Sigmoid colon (tissue), 4 donors: ENCODE measurements at regions not wholly inside any gene's neighbourhood (a gene's known extent, or its start where the extent isn't known, plus 50 kb on each side); places are given as distances from the start of the nearest gene placed in this dataset.

Experiments
- POLR2AphosphoS5 ChIP-seq, 4 donors: sonication (generic); formaldehyde crosslinking; IDR thresholded peaks; one replicate each; pipeline ENCODE4 v1.6.1; 2017; ENCODE audit warnings: antibody characterized with exemption in 4 of 4
- TF ChIP-seq, protein P1 (sequence below), 4 experiments: fragments of 450-650 bp in 3 of 4; fragments of 200-600 bp in 1 of 4; IDR thresholded peaks; one replicate each; pipeline ENCODE4 v1.5.1; 2016 to 2019; ENCODE audit warnings: antibody characterized with exemption in 4 of 4, mild to moderate bottlenecking in 3 of 4, moderate library complexity in 2 of 4

DNA sequence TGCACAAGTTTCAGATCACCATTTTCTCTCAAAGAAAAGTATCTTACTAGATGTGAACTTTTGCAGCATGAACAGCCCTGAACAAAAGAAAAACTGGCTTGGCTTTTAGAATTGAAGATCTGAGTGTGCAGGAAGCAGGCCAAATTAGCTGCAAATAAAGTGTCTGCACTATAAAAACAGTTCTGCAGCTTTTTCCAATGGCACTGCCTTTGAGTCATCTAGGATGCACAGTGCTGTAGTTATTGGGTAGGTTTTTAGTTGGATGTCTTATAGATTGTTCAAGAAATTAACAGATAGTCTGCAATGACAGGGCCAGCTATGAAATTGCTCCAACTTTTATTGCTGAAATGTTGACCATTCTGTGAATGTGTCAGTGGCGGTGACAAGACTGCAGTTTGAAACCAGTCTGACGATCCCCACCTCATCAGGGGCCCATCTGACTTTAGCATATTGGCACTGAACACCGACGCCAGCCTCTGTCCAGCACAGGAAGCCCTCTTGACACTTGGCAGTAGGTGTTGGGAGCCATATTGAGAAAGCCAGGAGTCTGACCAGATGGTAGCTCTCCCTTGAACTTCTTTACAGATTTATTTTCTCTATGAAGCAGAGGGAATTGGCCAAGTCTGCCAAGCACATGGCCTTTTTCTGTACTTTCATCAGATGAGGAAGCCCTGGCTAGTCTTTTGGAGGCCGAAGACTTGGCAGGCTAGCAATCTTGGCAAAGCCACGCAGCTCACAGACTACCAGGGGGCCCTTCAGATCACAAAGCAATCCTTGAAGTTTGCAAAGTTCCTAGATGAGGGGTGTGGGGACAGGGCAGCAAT lies 490.6 kb downstream of the NEBL start:
- TF ChIP-seq, protein P1, sequence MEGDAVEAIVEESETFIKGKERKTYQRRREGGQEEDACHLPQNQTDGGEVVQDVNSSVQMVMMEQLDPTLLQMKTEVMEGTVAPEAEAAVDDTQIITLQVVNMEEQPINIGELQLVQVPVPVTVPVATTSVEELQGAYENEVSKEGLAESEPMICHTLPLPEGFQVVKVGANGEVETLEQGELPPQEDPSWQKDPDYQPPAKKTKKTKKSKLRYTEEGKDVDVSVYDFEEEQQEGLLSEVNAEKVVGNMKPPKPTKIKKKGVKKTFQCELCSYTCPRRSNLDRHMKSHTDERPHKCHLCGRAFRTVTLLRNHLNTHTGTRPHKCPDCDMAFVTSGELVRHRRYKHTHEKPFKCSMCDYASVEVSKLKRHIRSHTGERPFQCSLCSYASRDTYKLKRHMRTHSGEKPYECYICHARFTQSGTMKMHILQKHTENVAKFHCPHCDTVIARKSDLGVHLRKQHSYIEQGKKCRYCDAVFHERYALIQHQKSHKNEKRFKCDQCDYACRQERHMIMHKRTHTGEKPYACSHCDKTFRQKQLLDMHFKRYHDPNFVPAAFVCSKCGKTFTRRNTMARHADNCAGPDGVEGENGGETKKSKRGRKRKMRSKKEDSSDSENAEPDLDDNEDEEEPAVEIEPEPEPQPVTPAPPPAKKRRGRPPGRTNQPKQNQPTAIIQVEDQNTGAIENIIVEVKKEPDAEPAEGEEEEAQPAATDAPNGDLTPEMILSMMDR (IDR thresholded peaks at IDR 0.05) = no peak
- TF ChIP-seq POLR2AphosphoS5 (IDR thresholded peaks at IDR 0.05) = peak in 2 of 4 donors; percentile 42 to 59
